Activated CD4-positive, alpha-beta memory T cell treated with anti-CD3 and anti-CD28 coated beads, Interleukin-2, amount 10 ng/mL, durations not matched to agents 7 days and 5 days (primary cell): ENCODE measurements at regions not wholly inside any gene's neighbourhood (a gene's known extent, or its start where the extent isn't known, plus 50 kb on each side); places are given as distances from the start of the nearest gene placed in this dataset.
"Not testable (repeated sequence)": the region's sequence is repeated elsewhere in the genome, so short reads cannot be mapped to it uniquely, and the experiment has no call there.

ENCODE experiments used
- CTCF ChIA-PET: fragments of 350-600 bp; sonication (Branson Sonifier 250); formaldehyde crosslinking; loops from one replicate; lab custom pipeline; 2021; ENCODE audit warnings: antibody characterized with exemption, inconsistent platforms; lab: Charles Lee
- POLR2A ChIA-PET: fragments of 350-600 bp; sonication (Branson Sonifier 250); formaldehyde crosslinking; loops from one replicate; lab custom pipeline; 2021; ENCODE audit warnings: antibody characterized with exemption; lab: Charles Lee
- DNase-seq: peaks from one replicate; pipeline ENCODE4 v3.0.0-alpha.2; 2020
- H3K27ac Mint-ChIP-seq: one replicate; pipeline ENCODE4 v1.8.0; 2021; ENCODE audit warnings: mild to moderate bottlenecking, mixed read lengths
- H3K27me3 Mint-ChIP-seq: one replicate; pipeline ENCODE4 v1.8.0; 2021; ENCODE audit warnings: mixed read lengths
- H3K36me3 Mint-ChIP-seq: one replicate; pipeline ENCODE4 v1.8.0; 2021; ENCODE audit warnings: low read depth, mixed read lengths
- H3K4me1 Mint-ChIP-seq: one replicate; pipeline ENCODE4 v1.8.0; 2021; ENCODE audit warnings: mixed read lengths
- H3K4me3 Mint-ChIP-seq: one replicate; pipeline ENCODE4 v1.8.0; 2021; ENCODE audit warnings: mild to moderate bottlenecking, mixed read lengths
- H3K9me3 Mint-ChIP-seq: one replicate; pipeline ENCODE4 v1.8.0; 2021; ENCODE audit warnings: mixed read lengths

GRCh38 chr21:8757399-8758093 is 1763.8 kb upstream of the TPTE start:
- H3K9me3 Mint-ChIP-seq = peaks cover 42% of the 10 kb centered on the region
- POLR2A ChIA-PET, DNase-seq, H3K4me3 Mint-ChIP-seq, H3K27ac Mint-ChIP-seq, H3K27me3 Mint-ChIP-seq, H3K4me1 Mint-ChIP-seq, CTCF ChIA-PET, H3K36me3 Mint-ChIP-seq: not testable (repeated sequence)

DNA sequence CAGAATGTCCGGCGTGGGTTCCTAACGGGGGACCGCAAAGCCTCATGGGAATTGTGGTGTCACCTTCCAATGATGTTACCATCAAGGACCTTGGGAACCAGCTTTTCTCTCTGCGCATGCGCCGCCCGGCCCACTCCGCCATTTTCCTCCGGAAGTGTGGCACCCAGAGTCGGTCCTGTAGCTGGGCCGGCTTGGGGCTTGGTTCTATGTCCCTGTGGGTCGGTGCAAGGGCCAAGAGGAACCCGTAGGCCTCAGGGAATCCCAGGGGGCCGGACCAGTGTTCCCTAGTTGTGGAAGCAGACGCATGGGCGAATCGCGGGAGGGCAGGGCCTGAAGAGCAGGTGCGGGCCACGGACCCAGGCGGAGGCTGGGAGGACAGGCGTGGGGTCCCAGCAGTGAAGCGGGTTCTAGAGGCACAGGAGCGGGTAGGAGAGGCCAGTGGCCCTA is 1762.4 kb upstream of the TPTE start:
- H3K4me1 Mint-ChIP-seq, H3K4me3 Mint-ChIP-seq, H3K27me3 Mint-ChIP-seq, POLR2A ChIA-PET, DNase-seq, H3K27ac Mint-ChIP-seq, H3K36me3 Mint-ChIP-seq, CTCF ChIA-PET: not testable (repeated sequence)
- peaks cover 51% of the 10 kb centered on the region for H3K9me3 Mint-ChIP-seq

DNA sequence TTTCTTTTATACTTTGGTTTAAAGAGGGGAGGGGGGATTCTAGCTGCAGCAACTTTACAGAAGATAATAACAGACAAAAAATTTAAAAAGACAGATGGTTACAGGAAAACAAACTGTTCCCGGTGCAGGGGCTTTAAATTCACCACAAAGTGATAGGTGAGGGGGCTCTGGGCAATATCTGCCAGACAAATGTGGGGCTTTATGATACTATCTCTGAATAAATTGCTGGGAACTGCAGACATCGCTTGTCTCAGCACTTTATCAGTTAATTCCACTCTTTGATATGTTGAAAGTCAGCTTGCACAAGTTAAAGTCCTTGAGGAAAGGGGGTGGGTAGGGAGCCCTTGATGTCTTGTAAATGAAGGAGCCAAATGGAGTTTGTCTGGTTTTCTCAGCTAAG is 1759.1 kb upstream of the TPTE start:
- H3K36me3 Mint-ChIP-seq, H3K4me1 Mint-ChIP-seq, POLR2A ChIA-PET, H3K27ac Mint-ChIP-seq, H3K4me3 Mint-ChIP-seq, DNase-seq, CTCF ChIA-PET, H3K27me3 Mint-ChIP-seq: not testable (repeated sequence)
- H3K9me3 Mint-ChIP-seq = peaks cover 55% of the 10 kb centered on the region

GRCh38 chr21:8764416-8764815 is 1757.0 kb upstream of the TPTE start:
- H3K27me3 Mint-ChIP-seq, H3K4me3 Mint-ChIP-seq, DNase-seq, H3K27ac Mint-ChIP-seq, CTCF ChIA-PET, H3K4me1 Mint-ChIP-seq, POLR2A ChIA-PET, H3K36me3 Mint-ChIP-seq: not testable (repeated sequence)
- H3K9me3 Mint-ChIP-seq = peaks cover 45% of the 10 kb centered on the region

DNA sequence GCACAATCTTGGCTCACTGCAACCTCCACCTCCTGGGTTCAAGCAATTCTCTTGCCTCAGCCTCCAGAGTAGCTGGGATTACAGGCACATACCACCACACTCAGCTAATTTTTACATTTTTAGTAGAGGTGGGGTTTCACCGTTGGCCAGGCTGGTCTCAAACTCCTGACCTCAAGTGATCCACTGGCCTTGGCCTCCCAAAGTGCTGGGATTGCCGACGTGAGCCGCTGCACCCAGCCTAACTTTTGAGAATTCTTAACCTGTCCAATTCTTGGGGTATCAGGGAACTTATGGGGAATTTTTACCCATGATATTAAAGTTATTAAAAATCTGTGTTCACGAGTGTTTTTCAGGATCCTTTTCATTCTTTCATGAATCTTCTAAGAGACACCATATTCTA is 1755.2 kb upstream of the TPTE start:
- CTCF ChIA-PET, H3K4me1 Mint-ChIP-seq, H3K27me3 Mint-ChIP-seq, DNase-seq, H3K36me3 Mint-ChIP-seq, POLR2A ChIA-PET, H3K4me3 Mint-ChIP-seq, H3K27ac Mint-ChIP-seq: not testable (repeated sequence)
- H3K9me3 Mint-ChIP-seq = peaks cover 42% of the 10 kb centered on the region

DNA sequence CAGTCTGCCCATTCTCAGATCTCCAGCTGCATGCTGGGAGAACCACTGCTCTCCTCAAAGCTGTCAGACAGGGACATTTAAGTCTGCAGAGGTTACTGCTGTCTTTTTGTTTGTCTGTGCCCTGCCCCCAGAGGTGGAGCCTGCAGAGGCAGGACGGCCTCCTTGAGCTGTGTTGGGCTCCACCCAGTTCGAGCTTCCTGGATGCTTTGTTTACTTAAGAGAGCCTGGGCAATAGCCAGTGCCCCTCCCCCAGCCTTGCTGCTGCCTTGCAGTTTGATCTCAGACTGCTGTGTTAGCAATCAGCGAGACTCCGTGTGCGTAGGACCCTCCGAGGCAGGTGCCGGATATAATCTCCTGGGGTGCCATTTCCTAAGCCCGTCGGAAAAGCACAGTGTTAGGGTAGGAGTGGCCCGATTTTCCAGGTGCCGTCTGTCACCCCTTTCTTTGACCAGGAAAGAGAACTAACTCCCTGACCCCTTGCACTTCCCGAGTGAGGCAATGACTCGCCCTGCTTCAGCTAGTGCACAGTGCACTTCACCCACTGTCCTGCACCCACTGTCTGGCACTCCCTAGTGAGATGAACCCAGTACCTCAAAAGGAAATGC is 1748.4 kb upstream of the TPTE start:
- H3K27ac Mint-ChIP-seq, DNase-seq, H3K27me3 Mint-ChIP-seq, H3K36me3 Mint-ChIP-seq, H3K4me3 Mint-ChIP-seq, CTCF ChIA-PET, POLR2A ChIA-PET, H3K4me1 Mint-ChIP-seq: not testable (repeated sequence)
- peaks cover 34% of the 10 kb centered on the region for H3K9me3 Mint-ChIP-seq

GRCh38 chr21:8775591-8776215 is 1745.7 kb upstream of the TPTE start:
- H3K4me3 Mint-ChIP-seq, H3K27ac Mint-ChIP-seq, CTCF ChIA-PET, DNase-seq, H3K4me1 Mint-ChIP-seq, H3K36me3 Mint-ChIP-seq, H3K27me3 Mint-ChIP-seq, POLR2A ChIA-PET: not testable (repeated sequence)
- peaks cover 37% of the 10 kb centered on the region for H3K9me3 Mint-ChIP-seq

GRCh38 chr21:8777260-8777659 is 1744.1 kb upstream of the TPTE start:
- CTCF ChIA-PET, H3K36me3 Mint-ChIP-seq, H3K27ac Mint-ChIP-seq, H3K4me1 Mint-ChIP-seq, H3K4me3 Mint-ChIP-seq, H3K27me3 Mint-ChIP-seq, POLR2A ChIA-PET, DNase-seq: not testable (repeated sequence)
- peaks cover 32% of the 10 kb centered on the region for H3K9me3 Mint-ChIP-seq

DNA sequence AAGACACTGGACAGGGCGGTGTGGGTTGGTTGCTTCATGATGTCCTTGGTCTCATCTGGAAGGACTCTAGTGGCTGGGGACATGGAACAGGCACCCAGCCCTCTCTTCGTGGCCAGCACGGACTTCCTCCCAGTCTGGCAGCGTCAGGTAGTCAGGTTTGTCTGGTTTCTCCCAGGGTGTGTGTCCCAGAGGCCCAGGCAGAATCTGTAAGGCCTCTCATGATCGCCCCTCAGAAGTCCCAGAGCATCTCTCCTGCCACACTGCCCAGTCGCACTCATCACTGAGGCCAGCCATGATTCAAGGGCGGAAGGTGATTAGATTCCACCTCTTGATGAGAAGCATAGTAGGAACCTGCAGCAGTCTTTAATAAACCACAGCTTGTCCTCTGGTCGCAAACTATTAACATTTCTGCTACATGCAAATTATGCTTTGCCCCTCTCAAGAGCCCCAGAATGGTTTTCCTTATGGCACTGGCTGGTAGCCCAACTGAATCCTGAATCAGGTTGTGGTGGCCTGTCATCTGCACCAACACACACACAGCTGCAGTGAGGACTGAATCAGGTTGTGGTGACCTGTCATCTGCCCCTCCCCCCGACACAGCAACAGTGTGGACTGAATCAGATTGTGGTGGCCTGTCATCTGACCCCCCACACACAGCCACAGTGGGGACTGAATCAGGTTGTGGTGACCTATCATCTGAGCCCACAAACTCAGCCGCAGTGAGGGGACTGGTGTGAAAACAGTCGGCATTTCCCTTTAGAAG is 1742.9 kb upstream of the TPTE start:
- CTCF ChIA-PET = not testable (repeated sequence)

DNA sequence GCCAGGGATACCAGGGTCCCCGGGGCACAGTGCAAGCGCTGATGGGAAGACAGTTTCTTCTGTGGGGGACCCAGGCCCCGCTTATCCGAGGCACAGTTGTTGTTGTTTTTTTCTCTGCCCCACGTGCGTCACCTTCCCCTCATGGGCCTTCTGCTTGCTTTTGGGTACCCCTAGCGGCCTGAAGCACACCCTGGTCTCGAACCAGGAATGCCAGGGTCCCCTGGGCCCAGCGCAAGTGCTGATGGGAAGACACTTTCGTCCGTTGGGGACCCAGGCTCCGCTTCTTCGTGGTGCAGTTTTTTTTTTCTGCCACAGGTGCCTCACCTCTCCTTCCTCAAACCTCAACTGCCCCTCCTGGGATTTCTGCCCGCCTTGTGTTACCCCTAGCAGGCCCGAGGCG is 1708.5 kb upstream of the TPTE start:
- H3K4me1 Mint-ChIP-seq, DNase-seq, H3K4me3 Mint-ChIP-seq, CTCF ChIA-PET, POLR2A ChIA-PET, H3K9me3 Mint-ChIP-seq, H3K36me3 Mint-ChIP-seq, H3K27ac Mint-ChIP-seq, H3K27me3 Mint-ChIP-seq: not testable (repeated sequence)

More for the DNA sequence above, 1742.9 kb upstream of the TPTE start:
- peaks cover 30% of the 10 kb centered on the region for H3K9me3 Mint-ChIP-seq
- H3K4me1 Mint-ChIP-seq, H3K27ac Mint-ChIP-seq, H3K36me3 Mint-ChIP-seq, POLR2A ChIA-PET, DNase-seq, H3K4me3 Mint-ChIP-seq, H3K27me3 Mint-ChIP-seq: not testable (repeated sequence)

DNA sequence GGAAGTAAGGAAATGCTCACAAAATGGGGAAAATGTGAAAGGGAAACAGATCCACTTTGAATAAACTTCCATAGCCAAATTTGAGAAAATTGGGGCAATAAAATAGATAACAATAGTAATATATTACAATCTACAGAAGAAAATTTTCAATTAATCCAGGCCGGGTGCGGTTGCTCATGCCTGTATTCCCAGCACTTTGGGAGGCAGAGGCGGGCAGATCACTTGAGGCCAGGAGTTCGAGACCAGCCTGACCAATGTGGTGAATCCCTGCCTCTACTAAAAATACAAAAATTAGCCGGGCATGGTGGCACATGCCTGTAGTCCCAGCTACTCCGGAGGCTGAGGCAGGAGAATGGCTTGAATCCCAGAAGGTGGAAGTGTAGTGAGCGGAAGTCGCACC is 1687.1 kb upstream of the TPTE start:
- DNase-seq, H3K4me1 Mint-ChIP-seq, H3K27me3 Mint-ChIP-seq, H3K36me3 Mint-ChIP-seq, H3K9me3 Mint-ChIP-seq, CTCF ChIA-PET, H3K4me3 Mint-ChIP-seq, POLR2A ChIA-PET, H3K27ac Mint-ChIP-seq: not testable (repeated sequence)
